GM12865 (cell line): ENCODE measurements at regions not wholly inside any gene's neighbourhood (a gene's known extent, or its start where the extent isn't known, plus 50 kb on each side); places are given as distances from the start of the nearest gene placed in this dataset.

ENCODE experiments used
- DNase-seq: peaks from one replicate; pipeline ENCODE4 v3.0.0; 2010; ENCODE audit warnings: low read depth
- H3K4me3 ChIP-seq: 2 replicates; pipeline ENCODE4 v1.5.1; 2011; ENCODE audit warnings: mild to moderate bottlenecking, low read depth, low read length, control low read depth
- CTCF ChIP-seq: IDR thresholded peaks from 2 replicates; pipeline ENCODE4 v1.5.1; 2011; ENCODE audit warnings: low read length, control low read depth, low read depth, inconsistent platforms; ENCODE audit not compliant: insufficient read depth; ENCODE audit errors: missing control alignments

GRCh38 chr4:24105327-24106038, 215.6 kb upstream of the PPARGC1A start:
- no peak for TF ChIP-seq CTCF

GRCh38 chr4:24104158-24104565, 214.3 kb upstream of the PPARGC1A start:
- DNase-seq: no peak
- H3K4me3 ChIP-seq: no peak overlapping the region
- no peak for TF ChIP-seq CTCF

More at GRCh38 chr4:24105327-24106038, 215.6 kb upstream of the PPARGC1A start:
- no peak for DNase-seq
- no peak overlapping the region for H3K4me3 ChIP-seq

- no peak for TF ChIP-seq CTCF
- H3K4me3 ChIP-seq: no peak overlapping the region
- DNase-seq: no peak
Observed at GRCh38 chr4:24103434-24104157, 213.7 kb upstream of the PPARGC1A start.

GRCh38 chr4:24102621-24103020, 212.8 kb upstream of the PPARGC1A start:
- no peak overlapping the region for H3K4me3 ChIP-seq
- no peak for DNase-seq
- no peak for TF ChIP-seq CTCF

GRCh38 chr4:24096603-24097002, 206.8 kb upstream of the PPARGC1A start:
- no peak for DNase-seq
- no peak overlapping the region for H3K4me3 ChIP-seq
- no peak for TF ChIP-seq CTCF

- no peak for TF ChIP-seq CTCF
- no peak overlapping the region for H3K4me3 ChIP-seq
- no peak for DNase-seq
Observed at GRCh38 chr4:24094726-24095125, 204.9 kb upstream of the PPARGC1A start.
